ENCODE measurements at regions not wholly inside any gene's neighbourhood (a gene's known extent, or its start where the extent isn't known, plus 50 kb on each side); places are given as distances from the start of the nearest gene placed in this dataset.
"Not testable (repeated sequence)": the region's sequence is repeated elsewhere in the genome, so short reads cannot be mapped to it uniquely, and the experiment has no call there.

- H4K20me1 ChIP-seq (ENCODE audit: insufficient read depth, poor library complexity, severe bottlenecking): no peaks in the 10 kb centered on the region
- 66% methylated on average over 3 of the region's 3 CpGs for WGBS (ENCODE audit: low lambda C conversion rate, missing lambda C conversion rate)
- no peaks in the 10 kb centered on the region for H3K27me3 ChIP-seq
- no peaks in the 10 kb centered on the region for H3K9me2 ChIP-seq (replicated peaks; ENCODE audit: insufficient read depth)
- H3K36me3 ChIP-seq (replicated peaks; ENCODE audit: insufficient read depth, low read depth): no peaks in the 10 kb centered on the region
- no peaks in the 10 kb centered on the region for H3K4me1 ChIP-seq (ENCODE audit: insufficient read depth)
- H3K9me3 ChIP-seq (ENCODE audit: low read depth): peaks cover 3% of the 10 kb centered on the region
- TF ChIP-seq EZH2 (IDR thresholded peaks at IDR 0.05; ENCODE audit: borderline replicate concordance) (no peak), CTCF (IDR thresholded peaks at IDR 0.05; ENCODE audit: poor library complexity) (no peak), EZH2phosphoT487 (IDR thresholded peaks at IDR 0.05; ENCODE audit: low read depth, severe bottlenecking, unreplicated experiment) (no peak)
- H3K4me3 ChIP-seq: no peak overlapping the region
- DNase-seq (ENCODE audit: low spot score): no peak
- no peak overlapping the region for H3K27ac ChIP-seq
- no peak overlapping the region for H3K4me2 ChIP-seq
- no peak overlapping the region for H2AFZ ChIP-seq
- H3K79me2 ChIP-seq: no peaks in the 10 kb centered on the region
Measured at GRCh38 chr2:88932686-88933085, 241.2 kb downstream of the RPIA start.

GRCh38 chr2:88933091-88933490, 241.6 kb downstream of the RPIA start:
- Histone ChIP-seq H3K27me3 (no peaks in the 10 kb centered on the region), H3K9me3 (ENCODE audit: low read depth) (peaks cover 3% of the 10 kb centered on the region), H3K4me2 (no peak overlapping the region), H3K79me2 (no peaks in the 10 kb centered on the region), H2AFZ (no peak overlapping the region), H4K20me1 (ENCODE audit: insufficient read depth, poor library complexity, severe bottlenecking) (no peaks in the 10 kb centered on the region), H3K4me3 (no peak overlapping the region), H3K27ac (no peak overlapping the region), H3K9me2 (replicated peaks; ENCODE audit: insufficient read depth) (no peaks in the 10 kb centered on the region), H3K4me1 (ENCODE audit: insufficient read depth) (no peaks in the 10 kb centered on the region), H3K36me3 (replicated peaks; ENCODE audit: insufficient read depth, low read depth) (no peaks in the 10 kb centered on the region)
- no peak for DNase-seq (ENCODE audit: low spot score)
- TF ChIP-seq EZH2 (IDR thresholded peaks at IDR 0.05; ENCODE audit: borderline replicate concordance): no peak
- TF ChIP-seq CTCF (IDR thresholded peaks at IDR 0.05; ENCODE audit: poor library complexity): no peak
- TF ChIP-seq EZH2phosphoT487 (IDR thresholded peaks at IDR 0.05; ENCODE audit: low read depth, severe bottlenecking, unreplicated experiment): no peak
- WGBS (ENCODE audit: low lambda C conversion rate, missing lambda C conversion rate): 43% methylated on average over 4 of the region's 4 CpGs

GRCh38 chr2:88933980-88934379, 242.5 kb downstream of the RPIA start:
- Histone ChIP-seq H3K4me3 (no peak overlapping the region), H2AFZ (no peak overlapping the region), H3K9me3 (ENCODE audit: low read depth) (peaks cover 3% of the 10 kb centered on the region), H3K27ac (no peak overlapping the region), H3K4me1 (ENCODE audit: insufficient read depth) (no peaks in the 10 kb centered on the region), H3K27me3 (no peaks in the 10 kb centered on the region), H4K20me1 (ENCODE audit: insufficient read depth, poor library complexity, severe bottlenecking) (no peaks in the 10 kb centered on the region), H3K79me2 (no peaks in the 10 kb centered on the region), H3K4me2 (no peak overlapping the region), H3K36me3 (replicated peaks; ENCODE audit: insufficient read depth, low read depth) (no peaks in the 10 kb centered on the region), H3K9me2 (replicated peaks; ENCODE audit: insufficient read depth) (no peaks in the 10 kb centered on the region)
- WGBS (ENCODE audit: low lambda C conversion rate, missing lambda C conversion rate): 67% methylated on average over 1 of the region's 1 CpG
- TF ChIP-seq EZH2 (IDR thresholded peaks at IDR 0.05; ENCODE audit: borderline replicate concordance): no peak
- no peak for TF ChIP-seq CTCF (IDR thresholded peaks at IDR 0.05; ENCODE audit: poor library complexity)
- no peak for TF ChIP-seq EZH2phosphoT487 (IDR thresholded peaks at IDR 0.05; ENCODE audit: low read depth, severe bottlenecking, unreplicated experiment)
- no peak for DNase-seq (ENCODE audit: low spot score)

- not testable (repeated sequence) for DNase-seq (ENCODE audit: low spot score); H4K20me1 ChIP-seq (ENCODE audit: insufficient read depth, poor library complexity, severe bottlenecking)
Measured at GRCh38 chr2:88941178-88941577, 249.7 kb downstream of the RPIA start.

More at GRCh38 chr2:88941178-88941577, 249.7 kb downstream of the RPIA start:
- H3K9me3 ChIP-seq (ENCODE audit: low read depth); H3K27ac ChIP-seq; H3K4me3 ChIP-seq; H3K4me1 ChIP-seq (ENCODE audit: insufficient read depth); H2AFZ ChIP-seq; H3K9me2 ChIP-seq (replicated peaks; ENCODE audit: insufficient read depth); H3K27me3 ChIP-seq; H3K36me3 ChIP-seq (replicated peaks; ENCODE audit: insufficient read depth, low read depth); H3K4me2 ChIP-seq; H3K79me2 ChIP-seq: not testable (repeated sequence)
- WGBS (ENCODE audit: low lambda C conversion rate, missing lambda C conversion rate): 47% methylated on average over 2 of the region's 2 CpGs

Data from hepatocyte (in vitro differentiated cells).